IMR-90 (cell line): ENCODE measurements at regions not wholly inside any gene's neighbourhood (a gene's known extent, or its start where the extent isn't known, plus 50 kb on each side); places are given as distances from the start of the nearest gene placed in this dataset.

ENCODE experiments used
- ATAC-seq: fragments of 200-7000 bp; cut with Tn5 transposase; 2 replicates; pipeline ENCODE4 v1.9.1; 2020; ENCODE audit warnings: low read depth, mild to moderate bottlenecking, moderate library complexity
- BruUV-seq: library from RNA; stranded (reverse); fragments of 400-500 nt; replicated peaks from 2 replicates; lab custom pipeline; 2021; lab: Mats Ljungman, UMichigan
- CTCF ChIA-PET: fragments of 300-600 bp; formaldehyde crosslinking; extraction: SDS; loops from one replicate; lab custom pipeline; 2021; ENCODE audit warnings: antibody characterized with exemption; lab: Yijun Ruan, JAX
- POLR2A ChIA-PET: fragments of 300-600 bp; sonication (Branson Sonifier 250); formaldehyde crosslinking; loops from one replicate; lab custom pipeline; 2022; ENCODE audit warnings: antibody characterized with exemption; ENCODE audit not compliant: unreplicated experiment; lab: Charles Lee
- DNase-seq: peaks from one replicate; pipeline ENCODE4 v3.0.0; 2013
- H2AFZ ChIP-seq: replicated peaks from 2 replicates; pipeline ENCODE3; 2013; ENCODE audit warnings: low read length, mild to moderate bottlenecking; ENCODE audit not compliant: poor library complexity
- H2AK5ac ChIP-seq: 2 replicates; pipeline ENCODE4 v1.6.1; 2013; ENCODE audit warnings: low read depth, low read length, inconsistent platforms
- H2AK9ac ChIP-seq: replicated peaks from 2 replicates; pipeline ENCODE3; 2013; ENCODE audit warnings: mild to moderate bottlenecking, low read depth, low read length, moderate library complexity; ENCODE audit not compliant: poor library complexity
- H2BK120ac ChIP-seq: 2 replicates; pipeline ENCODE4 v1.6.1; 2013; ENCODE audit warnings: low read depth, low read length, inconsistent platforms
- H2BK15ac ChIP-seq: 3 replicates; pipeline ENCODE4 v1.6.1; 2013; ENCODE audit warnings: low read depth, low read length, inconsistent platforms
- H2BK20ac ChIP-seq: 2 replicates; pipeline ENCODE4 v1.6.1; 2013; ENCODE audit warnings: low read depth, mild to moderate bottlenecking, inconsistent platforms, low read length, moderate library complexity
- H2BK5ac ChIP-seq: 2 replicates; pipeline ENCODE4 v1.6.1; 2013; ENCODE audit warnings: mild to moderate bottlenecking, low read depth, low read length, inconsistent platforms; ENCODE audit not compliant: poor library complexity, severe bottlenecking
- H3K14ac ChIP-seq: replicated peaks from 2 replicates; pipeline ENCODE4 v1.6.1; 2013; ENCODE audit warnings: low read depth, low read length, inconsistent platforms
- H3K18ac ChIP-seq: 2 replicates; pipeline ENCODE4 v1.6.1; 2013; ENCODE audit warnings: low read depth, low read length, control low read depth
- H3K23ac ChIP-seq: 2 replicates; pipeline ENCODE4 v1.6.1; 2013; ENCODE audit warnings: low read depth, low read length, inconsistent platforms
- H3K27ac ChIP-seq: 2 replicates; pipeline ENCODE4 v1.5.1; 2013; ENCODE audit warnings: mild to moderate bottlenecking, control low read depth, low read length; ENCODE audit not compliant: insufficient read depth
- H3K27me3 ChIP-seq: 2 replicates; pipeline ENCODE4 v1.6.1; 2013; ENCODE audit warnings: low read length; ENCODE audit not compliant: control insufficient read depth, insufficient read depth
- H3K36me3 ChIP-seq: 2 replicates; pipeline ENCODE4 v1.6.1; 2013; ENCODE audit warnings: low read length, mixed read lengths; ENCODE audit not compliant: control insufficient read depth, insufficient read depth
- H3K4ac ChIP-seq: 2 replicates; pipeline ENCODE4 v1.6.1; 2013; ENCODE audit warnings: low read depth, low read length, inconsistent platforms
- H3K4me1 ChIP-seq: 2 replicates; pipeline ENCODE4 v1.6.1; 2013; ENCODE audit warnings: low read length, mixed read lengths; ENCODE audit not compliant: control insufficient read depth, insufficient read depth
- H3K4me2 ChIP-seq: 2 replicates; pipeline ENCODE4 v1.6.1; 2013; ENCODE audit warnings: low read depth, mild to moderate bottlenecking, control low read depth, low read length, moderate library complexity
- H3K4me3 ChIP-seq: 2 replicates; pipeline ENCODE4 v1.5.1; 2013; ENCODE audit warnings: low read depth, mild to moderate bottlenecking, control low read depth, low read length, moderate library complexity; ENCODE audit not compliant: insufficient read depth
- H3K56ac ChIP-seq: 2 replicates; pipeline ENCODE4 v1.6.1; 2013; ENCODE audit warnings: low read length, inconsistent platforms; ENCODE audit not compliant: insufficient read depth; ENCODE audit errors: extremely low read depth
- H3K79me1 ChIP-seq, 2 experiments: 2 replicates each; pipeline ENCODE4 v1.6.1; 2013; ENCODE audit warnings: low read length in 2 of 2, inconsistent platforms in 1 of 2, low read depth in 1 of 2
- H3K9ac ChIP-seq: 2 replicates; pipeline ENCODE4 v1.6.1; 2013; ENCODE audit warnings: low read depth, low read length, control low read depth
- H3K9me1 ChIP-seq: 2 replicates; pipeline ENCODE4 v1.6.1; 2013; ENCODE audit warnings: low read length, inconsistent platforms; ENCODE audit not compliant: insufficient read depth
- H3K9me3 ChIP-seq: 2 replicates; pipeline ENCODE4 v1.6.1; 2013; ENCODE audit warnings: low read length; ENCODE audit not compliant: control insufficient read depth, insufficient read depth
- H4K20me1 ChIP-seq: 2 replicates; pipeline ENCODE4 v1.6.1; 2013; ENCODE audit warnings: low read length, inconsistent platforms; ENCODE audit not compliant: insufficient read depth
- H4K5ac ChIP-seq: 2 replicates; pipeline ENCODE4 v1.6.1; 2013; ENCODE audit warnings: mild to moderate bottlenecking, low read depth, low read length, control low read depth
- H4K8ac ChIP-seq, 2 experiments: 2 replicates each; pipeline ENCODE4 v1.6.1; 2013; ENCODE audit warnings: low read depth in 2 of 2, low read length in 2 of 2, control low read depth in 1 of 2, inconsistent platforms in 1 of 2
- H4K91ac ChIP-seq: 2 replicates; pipeline ENCODE4 v1.6.1; 2013; ENCODE audit warnings: low read depth, low read length, inconsistent platforms; ENCODE audit not compliant: insufficient read depth
- BHLHE40 ChIP-seq: fragments of 150-350 bp; IDR thresholded peaks from 2 replicates; pipeline ENCODE4 v1.6.1; 2016; ENCODE audit warnings: mild to moderate bottlenecking, low read depth, low read length
- CEBPB ChIP-seq: IDR thresholded peaks from 2 replicates; pipeline ENCODE4 v1.6.1; 2012; ENCODE audit warnings: low read depth, low read length, improper control_type of control experiment
- CHD1 ChIP-seq: IDR thresholded peaks from 2 replicates; pipeline ENCODE4 v1.6.1; 2012; ENCODE audit warnings: low read depth, low read length, improper control_type of control experiment
- CTCF ChIP-seq: conservative IDR thresholded peaks from 2 replicates; pipeline ENCODE4 v1.5.1; 2012; ENCODE audit warnings: mild to moderate bottlenecking, low read depth, low read length, improper control_type of control experiment
- ELK1 ChIP-seq: fragments of 150-350 bp; IDR thresholded peaks from 2 replicates; pipeline ENCODE4 v1.6.1; 2016; ENCODE audit warnings: low read depth, mild to moderate bottlenecking, low read length, moderate library complexity, borderline replicate concordance
- FOS ChIP-seq: fragments of 150-350 bp; IDR thresholded peaks from 2 replicates; pipeline ENCODE4 v1.6.1; 2016; ENCODE audit warnings: low read depth, low read length
- MAFK ChIP-seq: IDR thresholded peaks from 2 replicates; pipeline ENCODE4 v1.6.1; 2012; ENCODE audit warnings: low read depth, low read length, improper control_type of control experiment
- MAZ ChIP-seq: IDR thresholded peaks from 2 replicates; pipeline ENCODE4 v1.6.1; 2012; ENCODE audit warnings: low read depth, mild to moderate bottlenecking, low read length, improper control_type of control experiment, moderate library complexity, borderline replicate concordance
- MXI1 ChIP-seq: IDR thresholded peaks from 2 replicates; pipeline ENCODE4 v1.6.1; 2012; ENCODE audit warnings: low read depth, mild to moderate bottlenecking, low read length, moderate library complexity, borderline replicate concordance
- NFE2L2 ChIP-seq: fragments of 150-350 bp; IDR thresholded peaks from 2 replicates; pipeline ENCODE4 v1.6.1; 2016; ENCODE audit warnings: low read depth, mild to moderate bottlenecking, low read length
- POLR2A ChIP-seq: IDR thresholded peaks from 2 replicates; pipeline ENCODE4 v1.6.1; 2012; ENCODE audit warnings: mild to moderate bottlenecking, low read depth, low read length
- RAD21 ChIP-seq: IDR thresholded peaks from 2 replicates; pipeline ENCODE4 v1.6.1; 2012; ENCODE audit warnings: low read length, improper control_type of control experiment
- RCOR1 ChIP-seq: IDR thresholded peaks from 2 replicates; pipeline ENCODE4 v1.6.1; 2012; ENCODE audit warnings: mild to moderate bottlenecking, low read length, improper control_type of control experiment; ENCODE audit not compliant: insufficient replicate concordance
- RFX5 ChIP-seq: IDR thresholded peaks from 2 replicates; pipeline ENCODE4 v1.8.0; 2012; ENCODE audit warnings: low read depth, mild to moderate bottlenecking, low read length, moderate library complexity
- SMC3 ChIP-seq: fragments of 150-350 bp; IDR thresholded peaks from 2 replicates; pipeline ENCODE4 v1.6.1; 2016; ENCODE audit warnings: low read depth, mild to moderate bottlenecking, antibody characterized with exemption, low read length, moderate library complexity
- USF2 ChIP-seq: fragments of 150-350 bp; IDR thresholded peaks from 2 replicates; pipeline ENCODE4 v1.6.1; 2017; ENCODE audit warnings: mild to moderate bottlenecking, antibody characterized with exemption, low read length, low read depth
- WGBS, 2 experiments: methylation state at CpG; one replicate each; pipeline versions ENCODE4 v1.1.5 to v1.1.7; 2013; ENCODE audit warnings: missing lambda C conversion rate in 2 of 2; ENCODE audit not compliant: insufficient read length in 1 of 2; ENCODE audit errors: extremely low coverage in 2 of 2; 5-methylcytosine and 5-hydroxymethylcytosine counted together
- dilution Hi-C: fragments of 300-500 bp; cut with HindIII; formaldehyde crosslinking; loops from one replicate; pipeline ENCODE4 v1.14.3; 2018; ENCODE audit warnings: low sequenced_read_pairs; ENCODE audit not compliant: unreplicated experiment
- in situ Hi-C: fragments of 300-500 bp; cut with MboI; formaldehyde crosslinking; loops from 3 replicates; pipeline ENCODE4 v1.14.3; 2019; ENCODE audit warnings: low sequenced_read_pairs, inconsistent platforms, mixed read lengths
- intact Hi-C: fragments of 100-400 bp; cut with micrococcal nuclease; formaldehyde crosslinking; loops from 2 replicates; pipeline ENCODE4 v1.10.0; 2022

- no peak overlapping the region for H2AFZ ChIP-seq
- ATAC-seq (no peak), DNase-seq (peak; percentile 58)
- no peaks in the 10 kb centered on the region for H3K27me3 ChIP-seq
- no peak overlapping the region for H3K56ac ChIP-seq
- H3K23ac ChIP-seq: no peak overlapping the region
- H3K9me3 ChIP-seq: no peaks in the 10 kb centered on the region
- H3K79me1 ChIP-seq: no peaks in the 10 kb centered on the region
- H4K8ac ChIP-seq: no peak overlapping the region
- no peak overlapping the region for H3K9ac ChIP-seq
- H3K4me1 ChIP-seq: no peaks in the 10 kb centered on the region
- no peak overlapping the region for H4K91ac ChIP-seq
- no TSS peak for BruUV-seq
- H2AK5ac ChIP-seq: peak overlapping the region; percentile 66; the same call in 1 of the 2 replicates
- no peak overlapping the region for H3K4ac ChIP-seq
- no peak overlapping the region for H2AK9ac ChIP-seq
- no peaks in the 10 kb centered on the region for H4K20me1 ChIP-seq
- dilution Hi-C loops: no loop called here
- no peak overlapping the region for H3K4me2 ChIP-seq
- no peak overlapping the region; the same call in 1 of the 2 replicates for H3K14ac ChIP-seq
- H2BK120ac ChIP-seq: no peak overlapping the region
- WGBS, 2 experiments: no CpG with 5 or more reads among the region's 1 CpG
- peaks cover 18% of the 10 kb centered on the region for H3K9me1 ChIP-seq
- no peak overlapping the region for H3K27ac ChIP-seq
- H3K4me3 ChIP-seq: no peak overlapping the region
- no peaks in the 10 kb centered on the region for H3K36me3 ChIP-seq
- CTCF ChIA-PET: no interaction called here
- in situ Hi-C loops: no loop called here
- no peak overlapping the region for H4K5ac ChIP-seq
- no peak overlapping the region for H3K18ac ChIP-seq
- H2BK20ac ChIP-seq: no peak overlapping the region
- POLR2A ChIA-PET: no interaction called here
- intact Hi-C loops: no loop called here
- TF ChIP-seq RCOR1 (no peak), MAZ (no peak), NFE2L2 (no peak), MXI1 (no peak), CTCF (no peak), SMC3 (no peak), ELK1 (no peak), FOS (no peak), USF2 (no peak), CHD1 (no peak), RFX5 (no peak), CEBPB (no peak), MAFK (no peak), POLR2A (no peak), RAD21 (no peak), BHLHE40 (no peak)
- no peak overlapping the region for H2BK5ac ChIP-seq
- H2BK15ac ChIP-seq: no peak overlapping the region
Observed at GRCh38 chr5:74546796-74547195, 93.7 kb downstream of the ENC1 start.
